Trophoblast cell (in vitro differentiated cells and primary cell): ENCODE measurements at regions not wholly inside any gene's neighbourhood (a gene's known extent, or its start where the extent isn't known, plus 50 kb on each side); places are given as distances from the start of the nearest gene placed in this dataset.
"Not testable (repeated sequence)": the region's sequence is repeated elsewhere in the genome, so short reads cannot be mapped to it uniquely, and the experiment has no call there.

ENCODE experiments used
- DNase-seq, 2 donors: peaks; one replicate each; pipeline ENCODE4 v3.0.0-alpha.2; 2016
- H2AFZ ChIP-seq: 2 replicates; pipeline ENCODE4 v1.6.1; 2013; ENCODE audit warnings: low read length, moderate library complexity, mild to moderate bottlenecking; ENCODE audit not compliant: insufficient read depth, poor library complexity
- H2AK5ac ChIP-seq: 2 replicates; pipeline ENCODE4 v1.6.1; 2013; ENCODE audit warnings: mild to moderate bottlenecking, low read length
- H2BK120ac ChIP-seq: 2 replicates; pipeline ENCODE4 v1.6.1; 2013; ENCODE audit warnings: low read length, mild to moderate bottlenecking, moderate library complexity; ENCODE audit not compliant: insufficient read depth, poor library complexity
- H2BK12ac ChIP-seq: 2 replicates; pipeline ENCODE4 v1.6.1; 2013; ENCODE audit warnings: mild to moderate bottlenecking, low read length, moderate library complexity
- H2BK5ac ChIP-seq: 2 replicates; pipeline ENCODE4 v1.6.1; 2013; ENCODE audit warnings: low read length, low read depth, moderate library complexity, mild to moderate bottlenecking; ENCODE audit not compliant: poor library complexity
- H3K14ac ChIP-seq: 2 replicates; pipeline ENCODE4 v1.6.1; 2013; ENCODE audit warnings: mild to moderate bottlenecking, low read length
- H3K18ac ChIP-seq: 2 replicates; pipeline ENCODE4 v1.6.1; 2013; ENCODE audit warnings: mild to moderate bottlenecking, low read length
- H3K23ac ChIP-seq: 2 replicates; pipeline ENCODE4 v1.6.1; 2013; ENCODE audit warnings: low read length
- H3K27ac ChIP-seq: 2 replicates; pipeline ENCODE4 v1.5.1; 2013; ENCODE audit warnings: low read depth, mild to moderate bottlenecking, inconsistent platforms, low read length, moderate library complexity
- H3K27me3 ChIP-seq: 2 replicates; pipeline ENCODE4 v1.6.1; 2013; ENCODE audit warnings: inconsistent platforms, mild to moderate bottlenecking, low read length, moderate library complexity; ENCODE audit not compliant: insufficient read depth
- H3K36me3 ChIP-seq, 2 experiments: 1 replicate in 1 of 2; 2 replicates in 1 of 2; pipeline ENCODE4 v1.6.1; 2013; ENCODE audit warnings: low read length in 2 of 2, mild to moderate bottlenecking in 2 of 2, moderate library complexity in 1 of 2; ENCODE audit not compliant: insufficient read depth in 2 of 2, control insufficient read depth in 1 of 2
- H3K4ac ChIP-seq: 2 replicates; pipeline ENCODE4 v1.6.1; 2013; ENCODE audit warnings: low read depth, mild to moderate bottlenecking, low read length, moderate library complexity
- H3K4me1 ChIP-seq, 2 experiments: 1 replicate in 1 of 2; 2 replicates in 1 of 2; pipeline ENCODE4 v1.6.1; 2013; ENCODE audit warnings: low read length in 2 of 2, mild to moderate bottlenecking in 2 of 2, moderate library complexity in 1 of 2; ENCODE audit not compliant: insufficient read depth in 2 of 2, control insufficient read depth in 1 of 2
- H3K4me2 ChIP-seq: 2 replicates; pipeline ENCODE4 v1.6.1; 2013; ENCODE audit warnings: inconsistent platforms, mild to moderate bottlenecking, low read length, moderate library complexity
- H3K4me3 ChIP-seq: 2 replicates; pipeline ENCODE4 v1.5.1; 2013; ENCODE audit warnings: mild to moderate bottlenecking, low read depth, low read length, inconsistent platforms
- H3K79me1 ChIP-seq: one replicate; pipeline ENCODE4 v1.6.1; 2013; ENCODE audit warnings: low read length
- H3K79me2 ChIP-seq: 2 replicates; pipeline ENCODE4 v1.6.1; 2013; ENCODE audit warnings: low read length, mild to moderate bottlenecking; ENCODE audit not compliant: control insufficient read depth, insufficient read depth, poor library complexity
- H3K9ac ChIP-seq: 2 replicates; pipeline ENCODE4 v1.6.1; 2013; ENCODE audit warnings: mild to moderate bottlenecking, low read length
- H3K9me3 ChIP-seq: 2 replicates; pipeline ENCODE4 v1.6.1; 2013; ENCODE audit warnings: low read depth, mild to moderate bottlenecking, control low read depth, inconsistent platforms, low read length; ENCODE audit not compliant: insufficient read depth
- H4K12ac ChIP-seq: 2 replicates; pipeline ENCODE4 v1.6.1; 2013; ENCODE audit warnings: low read depth, mild to moderate bottlenecking, low read length, moderate library complexity
- H4K8ac ChIP-seq: 2 replicates; pipeline ENCODE4 v1.6.1; 2013; ENCODE audit warnings: low read depth, mild to moderate bottlenecking, low read length, moderate library complexity
- H4K91ac ChIP-seq: one replicate; pipeline ENCODE4 v1.6.1; 2013; ENCODE audit warnings: low read depth, mild to moderate bottlenecking, low read length, moderate library complexity
- WGBS: extraction: QIAGEN DNeasy Blood & Tissue Kit; methylation state at CpG from one replicate; pipeline ENCODE4 v1.1.7; 2013; ENCODE audit warnings: missing lambda C conversion rate; ENCODE audit not compliant: insufficient read length, insufficient coverage; ENCODE audit errors: extremely low coverage; 5-methylcytosine and 5-hydroxymethylcytosine counted together

DNA sequence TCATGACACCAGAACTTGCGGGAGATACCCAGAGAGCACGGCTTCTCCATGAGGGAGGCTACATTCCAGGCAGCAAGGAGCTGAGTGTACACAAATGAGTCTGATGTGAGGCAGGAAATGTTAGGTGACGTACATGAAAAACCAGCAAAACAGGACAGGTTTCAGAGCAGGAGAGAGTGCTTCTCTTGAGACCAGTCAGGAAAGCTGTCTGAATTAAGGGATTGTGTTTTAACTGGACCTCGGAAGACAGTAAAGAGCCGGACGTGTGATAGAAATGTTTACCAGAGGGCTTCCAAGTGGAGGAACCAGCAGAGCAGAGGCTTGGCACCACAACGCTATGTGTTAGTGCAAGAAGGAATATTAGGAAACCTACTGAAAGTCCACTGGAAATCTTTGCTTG, 90.4 kb upstream of the MRPS9 start:
- H3K27me3 ChIP-seq, H3K9me3 ChIP-seq, H3K18ac ChIP-seq, H3K23ac ChIP-seq, H3K4me1 ChIP-seq, H3K4me2 ChIP-seq, H3K14ac ChIP-seq, H4K91ac ChIP-seq, H2BK120ac ChIP-seq, H3K4ac ChIP-seq, H3K36me3 ChIP-seq, H3K79me1 ChIP-seq, H3K9ac ChIP-seq, H3K79me2 ChIP-seq, H3K4me3 ChIP-seq, H2BK5ac ChIP-seq, H2AK5ac ChIP-seq: not testable (repeated sequence)
- Histone ChIP-seq H3K27ac (peak overlapping the region; percentile 64), H2BK12ac (peak overlapping the region; percentile 74), H2AFZ (peak overlapping the region; percentile 35), H4K8ac (peak overlapping the region; percentile 64), H4K12ac (peak overlapping the region; percentile 43)
- no CpG with 5 or more reads among the region's 7 CpGs for WGBS
- peak; percentile 63 to 67 for DNase-seq

DNA sequence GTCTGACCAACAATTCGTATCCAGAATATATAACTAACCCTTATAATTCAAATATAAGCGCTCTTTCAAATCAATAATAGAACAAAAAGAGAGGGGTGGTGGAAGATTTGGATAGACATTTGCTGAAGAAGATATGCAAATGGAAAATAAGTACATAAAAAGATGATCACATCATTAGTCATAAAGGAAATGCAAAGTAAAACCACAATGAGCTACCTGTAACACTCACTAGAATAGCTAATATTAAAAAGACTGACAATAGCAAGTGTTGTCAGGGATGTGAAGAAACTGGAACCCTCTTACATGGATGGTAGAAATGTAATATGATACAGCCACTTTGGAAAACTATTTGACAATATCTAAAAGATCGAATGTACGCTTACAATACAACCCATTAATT, 84.9 kb upstream of the MRPS9 start:
- no peak overlapping the region for H2BK5ac ChIP-seq
- no peaks in the 10 kb centered on the region for H3K36me3 ChIP-seq
- no peak overlapping the region for H3K4ac ChIP-seq
- H4K91ac ChIP-seq: no peak overlapping the region
- H3K4me1 ChIP-seq: peaks cover 2 to 3% of the 10 kb centered on the region in 2 experiments
- H3K27ac ChIP-seq: no peak overlapping the region
- no peak overlapping the region for H2AFZ ChIP-seq
- no peak overlapping the region for H3K18ac ChIP-seq
- H2AK5ac ChIP-seq: no peak overlapping the region
- H3K79me1 ChIP-seq: peaks cover 2% of the 10 kb centered on the region
- H4K12ac ChIP-seq: no peak overlapping the region
- H3K9me3 ChIP-seq: no peaks in the 10 kb centered on the region
- no peak overlapping the region for H3K4me3 ChIP-seq
- DNase-seq: no peak
- H4K8ac ChIP-seq: no peak overlapping the region
- WGBS: no CpG with 5 or more reads among the region's 4 CpGs
- no peak overlapping the region for H3K14ac ChIP-seq
- H3K79me2 ChIP-seq: no peaks in the 10 kb centered on the region
- no peak overlapping the region for H3K23ac ChIP-seq
- H2BK12ac ChIP-seq: no peak overlapping the region
- H3K9ac ChIP-seq: no peak overlapping the region
- no peaks in the 10 kb centered on the region for H3K27me3 ChIP-seq
- H2BK120ac ChIP-seq: no peak overlapping the region
- H3K4me2 ChIP-seq: no peak overlapping the region

DNA sequence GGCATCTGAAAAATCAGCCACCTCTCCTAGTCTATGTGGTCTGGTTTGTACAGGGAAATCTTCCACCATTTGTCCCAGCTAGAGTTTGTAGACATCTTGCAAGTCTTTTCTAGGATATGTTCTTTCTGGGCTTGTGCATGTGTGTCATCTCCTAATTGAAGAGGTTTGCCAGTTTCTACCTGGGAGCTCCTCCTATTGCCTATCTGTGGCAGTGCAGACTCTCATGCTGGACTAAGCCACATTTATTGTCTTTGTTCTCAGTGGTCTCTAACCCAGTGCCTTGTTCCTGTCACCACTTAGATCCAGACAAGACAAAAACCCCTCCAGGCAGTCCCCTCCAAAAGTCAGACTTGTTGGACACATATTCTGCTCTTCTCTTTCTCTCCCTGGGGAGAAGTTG, 72.0 kb upstream of the MRPS9 start:
- H2BK120ac ChIP-seq: no peak overlapping the region
- no peaks in the 10 kb centered on the region for H3K9me3 ChIP-seq
- H3K36me3 ChIP-seq: no peaks in the 10 kb centered on the region
- no peak overlapping the region for H2AFZ ChIP-seq
- no peak overlapping the region for H3K14ac ChIP-seq
- no peak overlapping the region for H4K8ac ChIP-seq
- H3K4me1 ChIP-seq: no peaks in the 10 kb centered on the region
- H3K27ac ChIP-seq: no peak overlapping the region
- H4K12ac ChIP-seq: no peak overlapping the region
- H3K9ac ChIP-seq: no peak overlapping the region
- H3K18ac ChIP-seq: no peak overlapping the region
- no peak overlapping the region for H3K4me3 ChIP-seq
- no peak overlapping the region for H2BK12ac ChIP-seq
- no peaks in the 10 kb centered on the region for H3K79me2 ChIP-seq
- H4K91ac ChIP-seq: no peak overlapping the region
- H3K27me3 ChIP-seq: no peaks in the 10 kb centered on the region
- H2AK5ac ChIP-seq: no peak overlapping the region
- no peak overlapping the region for H3K4me2 ChIP-seq
- H3K79me1 ChIP-seq: no peaks in the 10 kb centered on the region
- no peak overlapping the region for H3K23ac ChIP-seq
- no peak overlapping the region for H3K4ac ChIP-seq
- DNase-seq: no peak
- H2BK5ac ChIP-seq: no peak overlapping the region

DNA sequence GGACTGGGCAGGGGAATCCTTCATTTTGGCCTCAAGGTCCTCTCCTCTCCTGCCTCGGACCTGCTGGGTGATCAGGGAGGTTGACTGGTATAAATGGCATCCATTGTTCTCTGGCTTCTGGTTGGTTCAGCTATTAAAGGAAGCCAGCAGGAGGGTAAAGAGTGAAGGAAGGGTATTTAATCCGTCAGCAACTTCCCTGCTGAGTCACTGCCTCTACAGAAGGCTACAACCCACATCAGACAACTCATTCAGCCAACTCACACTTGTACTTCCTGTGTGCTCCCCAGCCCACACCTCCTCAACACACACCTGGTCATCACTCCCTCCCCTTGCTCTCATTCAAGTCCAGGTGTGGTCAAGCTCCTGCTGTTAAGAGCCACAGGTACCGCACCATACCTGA, 68.3 kb upstream of the MRPS9 start:
- Histone ChIP-seq H3K18ac (no peak overlapping the region), H3K14ac (no peak overlapping the region), H3K4me3 (no peak overlapping the region), H4K12ac (no peak overlapping the region), H3K27me3 (no peaks in the 10 kb centered on the region), H3K4me1 (no peaks in the 10 kb centered on the region), H3K4me2 (no peak overlapping the region), H3K4ac (no peak overlapping the region), H4K8ac (no peak overlapping the region), H4K91ac (no peak overlapping the region), H3K9me3 (no peaks in the 10 kb centered on the region), H3K9ac (no peak overlapping the region), H3K27ac (no peak overlapping the region), H3K79me2 (no peaks in the 10 kb centered on the region), H2AFZ (no peak overlapping the region), H2BK5ac (no peak overlapping the region), H2BK12ac (no peak overlapping the region), H3K36me3 (no peaks in the 10 kb centered on the region), H2BK120ac (no peak overlapping the region), H2AK5ac (no peak overlapping the region), H3K79me1 (no peaks in the 10 kb centered on the region), H3K23ac (no peak overlapping the region)
- no CpG with 5 or more reads among the region's 3 CpGs for WGBS
- no peak for DNase-seq

- H3K79me2 ChIP-seq: no peaks in the 10 kb centered on the region
- H4K8ac ChIP-seq: no peak overlapping the region
- H2BK120ac ChIP-seq: no peak overlapping the region
- no peak overlapping the region for H2AFZ ChIP-seq
- WGBS: no CpG with 5 or more reads among the region's 3 CpGs
- H3K4me1 ChIP-seq: no peaks in the 10 kb centered on the region
- no peak overlapping the region for H2BK5ac ChIP-seq
- H3K4me2 ChIP-seq: no peak overlapping the region
- H3K23ac ChIP-seq: no peak overlapping the region
- no peaks in the 10 kb centered on the region for H3K9me3 ChIP-seq
- no peak overlapping the region for H3K4me3 ChIP-seq
- no peak overlapping the region for H3K18ac ChIP-seq
- H2BK12ac ChIP-seq: no peak overlapping the region
- H3K4ac ChIP-seq: no peak overlapping the region
- H2AK5ac ChIP-seq: no peak overlapping the region
- DNase-seq: no peak
- no peak overlapping the region for H3K27ac ChIP-seq
- H3K79me1 ChIP-seq: no peaks in the 10 kb centered on the region
- H4K91ac ChIP-seq: no peak overlapping the region
- no peak overlapping the region for H4K12ac ChIP-seq
- no peak overlapping the region for H3K14ac ChIP-seq
- no peaks in the 10 kb centered on the region for H3K27me3 ChIP-seq
- no peak overlapping the region for H3K9ac ChIP-seq
- H3K36me3 ChIP-seq: no peaks in the 10 kb centered on the region
Observed at GRCh38 chr2:104975371-104975770, 62.5 kb upstream of the MRPS9 start.
